Cardiac muscle cell (in vitro differentiated cells and primary cell): ENCODE measurements at regions not wholly inside any gene's neighbourhood (a gene's known extent, or its start where the extent isn't known, plus 50 kb on each side); places are given as distances from the start of the nearest gene placed in this dataset.
"Not testable (repeated sequence)": the region's sequence is repeated elsewhere in the genome, so short reads cannot be mapped to it uniquely, and the experiment has no call there.

Experiments
- DNase-seq, 2 donors: peaks; one replicate each; pipeline versions ENCODE4 v3.0.0 to v3.0.0-alpha.2; 2010 to 2017; ENCODE audit warnings: low read depth in 1 of 2, low spot score in 1 of 2
- H3K27ac ChIP-seq: fragments of 200-600 bp; sonication (generic); 2 replicates; pipeline ENCODE4 v1.5.1; 2016
- H3K27me3 ChIP-seq: fragments of 200-600 bp; sonication (generic); 2 replicates; pipeline ENCODE4 v1.6.0; 2016; ENCODE audit warnings: control low read depth
- H3K36me3 ChIP-seq: fragments of 200-600 bp; sonication (generic); 2 replicates; pipeline ENCODE4 v1.5.1; 2016; ENCODE audit warnings: control low read depth
- H3K4me1 ChIP-seq: fragments of 200-600 bp; sonication (generic); 2 replicates; pipeline ENCODE4 v1.8.1; 2017; ENCODE audit warnings: low read depth, mild to moderate bottlenecking, mixed run types
- H3K4me3 ChIP-seq: fragments of 200-600 bp; sonication (generic); 2 replicates; pipeline ENCODE4 v1.5.1; 2016; ENCODE audit warnings: mild to moderate bottlenecking
- H3K9me3 ChIP-seq: fragments of 200-600 bp; sonication (generic); 2 replicates; pipeline ENCODE4 v1.5.1; 2017; ENCODE audit warnings: low read depth, mild to moderate bottlenecking, control low read depth
- CTCF ChIP-seq: IDR thresholded peaks from 2 replicates; pipeline ENCODE4 v1.5.1; 2012; ENCODE audit warnings: low read depth, mild to moderate bottlenecking, low read length

GRCh38 chr1:81259625-81260411 lies 540.9 kb upstream of the ADGRL2 start:
- Histone ChIP-seq H3K4me3 (no peak overlapping the region), H3K36me3 (no peaks in the 10 kb centered on the region), H3K9me3 (no peaks in the 10 kb centered on the region), H3K27me3 (no peaks in the 10 kb centered on the region), H3K4me1 (peaks cover 4% of the 10 kb centered on the region), H3K27ac (no peak overlapping the region)
- no peak for TF ChIP-seq CTCF
- DNase-seq = no peak

DNA sequence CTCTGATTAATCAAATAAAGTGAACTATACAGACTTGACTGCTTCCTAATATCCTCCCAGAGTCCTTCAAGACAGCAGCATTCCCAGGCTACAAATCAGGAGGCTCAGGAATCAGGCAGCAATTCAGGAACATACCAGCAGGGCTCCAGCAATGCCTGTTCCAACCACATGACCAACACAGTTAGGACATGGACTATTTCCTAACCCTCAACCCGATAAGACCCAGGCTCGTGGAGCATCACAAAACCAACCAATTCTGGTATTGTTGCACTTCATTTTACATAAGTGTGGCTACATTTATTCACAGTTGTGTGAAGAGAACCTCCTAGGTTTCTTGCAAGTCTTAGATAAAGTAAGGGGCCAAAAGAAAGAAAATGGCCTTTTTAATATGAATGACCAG lies 546.2 kb upstream of the ADGRL2 start:
- Histone ChIP-seq H3K27ac (no peak overlapping the region), H3K36me3 (no peaks in the 10 kb centered on the region), H3K4me1 (no peaks in the 10 kb centered on the region), H3K4me3 (no peak overlapping the region), H3K9me3 (no peaks in the 10 kb centered on the region), H3K27me3 (no peaks in the 10 kb centered on the region)
- TF ChIP-seq CTCF = peak; percentile 23
- peak in 1 of 2 donors; percentile 27 for DNase-seq

GRCh38 chr1:81254068-81254467 lies 546.7 kb upstream of the ADGRL2 start:
- DNase-seq = no peak
- Histone ChIP-seq H3K27me3 (no peaks in the 10 kb centered on the region), H3K4me3 (no peak overlapping the region), H3K27ac (no peak overlapping the region), H3K4me1 (no peaks in the 10 kb centered on the region), H3K36me3 (no peaks in the 10 kb centered on the region), H3K9me3 (no peaks in the 10 kb centered on the region)
- no peak for TF ChIP-seq CTCF

DNA sequence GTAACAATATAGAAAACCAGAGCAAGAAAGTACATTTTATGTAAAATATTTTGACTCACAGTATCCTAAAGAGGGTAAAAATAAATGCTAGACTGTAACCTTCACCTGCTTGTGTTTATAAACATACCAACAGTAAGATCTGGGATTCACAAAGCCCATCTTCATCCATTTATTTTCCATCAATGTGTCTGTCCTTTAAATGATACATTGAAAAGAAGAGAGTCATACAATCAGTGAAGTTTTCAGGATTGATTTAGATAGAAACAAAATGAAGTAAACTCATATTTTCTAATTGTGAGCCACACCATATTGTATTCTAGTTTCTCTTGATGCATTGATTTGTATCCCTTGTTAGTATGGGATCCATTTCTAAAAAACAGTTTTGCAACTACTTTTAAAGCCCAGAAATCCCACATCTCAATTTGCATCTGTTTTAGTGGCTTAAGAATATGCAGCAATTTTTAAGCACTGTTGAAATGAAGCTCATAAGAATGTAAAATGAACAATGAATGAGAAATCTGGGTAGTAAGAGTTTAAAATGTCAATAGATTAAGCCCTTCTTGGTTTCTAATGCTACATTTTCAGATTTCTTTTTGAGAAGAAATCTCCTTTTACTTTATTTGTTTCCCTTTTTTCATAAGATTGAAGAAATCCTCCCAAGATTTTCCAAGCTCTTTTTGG lies 548.1 kb upstream of the ADGRL2 start:
- DNase-seq = no peak
- TF ChIP-seq CTCF = no peak
- Histone ChIP-seq H3K4me1 (no peaks in the 10 kb centered on the region), H3K27me3 (no peaks in the 10 kb centered on the region), H3K27ac (no peak overlapping the region), H3K36me3 (no peaks in the 10 kb centered on the region), H3K9me3 (no peaks in the 10 kb centered on the region), H3K4me3 (no peak overlapping the region)

GRCh38 chr1:81250825-81251224 lies 549.9 kb upstream of the ADGRL2 start:
- H3K27ac ChIP-seq, H3K36me3 ChIP-seq, H3K27me3 ChIP-seq, H3K9me3 ChIP-seq, H3K4me3 ChIP-seq, DNase-seq, H3K4me1 ChIP-seq: not testable (repeated sequence)

DNA sequence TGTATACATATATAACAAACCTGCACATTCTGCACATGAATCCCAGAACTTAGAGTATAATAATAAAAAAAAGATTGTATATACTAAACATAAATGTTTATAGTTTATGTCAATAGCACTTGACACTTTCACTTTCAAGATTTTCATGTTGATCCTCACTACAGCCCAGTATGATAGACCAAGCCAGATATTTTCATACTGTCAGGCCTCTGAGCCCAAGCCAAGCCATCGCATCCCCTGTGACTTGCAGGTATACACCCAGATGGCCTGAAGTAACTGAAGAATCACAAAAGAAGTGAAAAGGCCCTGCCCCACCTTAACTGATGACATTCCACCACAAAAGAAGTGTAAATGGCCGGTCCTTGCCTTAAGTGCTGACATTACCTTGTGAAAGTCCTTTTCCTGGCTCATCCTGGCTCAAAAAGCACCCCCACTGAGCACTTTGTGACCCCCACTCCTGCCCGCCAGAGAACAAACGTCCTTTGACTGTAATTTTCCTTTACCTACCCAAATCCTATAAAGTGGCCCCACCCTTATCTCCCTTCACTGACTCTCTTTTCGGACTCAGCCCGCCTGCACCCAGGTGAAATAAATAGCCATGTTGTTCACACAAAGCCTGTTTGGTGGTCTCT lies 555.5 kb upstream of the ADGRL2 start:
- not testable (repeated sequence) for H3K4me3 ChIP-seq

GRCh38 chr1:81244612-81245011 lies 556.1 kb upstream of the ADGRL2 start:
- DNase-seq, H3K9me3 ChIP-seq, H3K36me3 ChIP-seq, H3K27me3 ChIP-seq, H3K27ac ChIP-seq, H3K4me3 ChIP-seq: not testable (repeated sequence)
- H3K4me1 ChIP-seq = peaks cover 10% of the 10 kb centered on the region

More for the DNA sequence above, 555.5 kb upstream of the ADGRL2 start:
- not testable (repeated sequence) for H3K27me3 ChIP-seq, H3K9me3 ChIP-seq, H3K36me3 ChIP-seq, DNase-seq, H3K27ac ChIP-seq
- H3K4me1 ChIP-seq = peaks cover 10% of the 10 kb centered on the region
